Amygdala (tissue), 56 donors: ENCODE measurements at regions not wholly inside any gene's neighbourhood (a gene's known extent, or its start where the extent isn't known, plus 50 kb on each side); places are given as distances from the start of the nearest gene placed in this dataset.
A peak's percentile ranks its signal among the peaks of the same experiment; 100 is the strongest.
"Not testable (repeated sequence)": the region's sequence is repeated elsewhere in the genome, so short reads cannot be mapped to it uniquely, and the experiment has no call there.

Experiments used
- DNase-seq, 56 donors: peaks; one replicate each; lab custom pipeline; 2025; lab: John Stamatoyannopoulos, UW

DNA sequence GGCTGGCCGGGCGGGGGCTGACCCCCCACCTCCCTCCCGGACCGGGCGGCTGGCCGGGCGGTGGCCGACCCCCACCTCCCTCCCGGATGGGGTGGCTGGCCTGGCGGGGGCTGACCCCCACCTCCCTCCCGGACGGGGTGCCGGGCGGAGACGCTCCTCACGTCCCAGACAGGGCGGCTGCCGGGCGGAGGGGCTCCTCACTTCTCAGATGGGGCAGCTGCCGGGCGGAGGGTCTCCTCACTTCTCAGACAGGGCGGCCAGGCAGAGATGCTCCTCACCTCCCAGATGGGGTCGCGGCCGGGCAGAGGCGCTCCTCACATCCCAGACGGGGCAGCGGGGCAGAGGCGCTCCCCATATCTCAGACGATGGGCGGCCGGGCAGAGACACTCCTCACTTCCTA is 965.8 kb upstream of the DEFB115 start:
- DNase-seq = not testable (repeated sequence)

DNA sequence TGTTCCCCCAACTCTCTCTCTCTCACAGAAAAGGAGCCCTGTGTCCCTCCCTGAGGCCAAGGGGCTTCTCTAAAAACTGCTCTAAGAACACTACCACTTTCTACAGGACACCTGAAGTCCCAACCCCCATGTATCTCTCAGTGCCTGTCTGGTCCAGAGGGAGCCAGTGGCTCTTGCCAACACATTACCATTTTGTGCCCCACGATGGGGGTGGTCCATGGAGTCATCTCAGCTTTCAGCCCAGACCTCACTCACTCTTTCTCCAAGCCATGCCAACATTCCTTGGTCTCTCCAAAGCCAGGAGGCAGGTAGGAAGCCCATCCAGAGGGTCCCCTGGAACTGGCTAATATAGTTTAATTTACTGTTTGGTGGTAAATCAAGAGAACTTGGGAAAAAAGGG is 962.1 kb upstream of the DEFB115 start:
- not testable (repeated sequence) for DNase-seq

DNA sequence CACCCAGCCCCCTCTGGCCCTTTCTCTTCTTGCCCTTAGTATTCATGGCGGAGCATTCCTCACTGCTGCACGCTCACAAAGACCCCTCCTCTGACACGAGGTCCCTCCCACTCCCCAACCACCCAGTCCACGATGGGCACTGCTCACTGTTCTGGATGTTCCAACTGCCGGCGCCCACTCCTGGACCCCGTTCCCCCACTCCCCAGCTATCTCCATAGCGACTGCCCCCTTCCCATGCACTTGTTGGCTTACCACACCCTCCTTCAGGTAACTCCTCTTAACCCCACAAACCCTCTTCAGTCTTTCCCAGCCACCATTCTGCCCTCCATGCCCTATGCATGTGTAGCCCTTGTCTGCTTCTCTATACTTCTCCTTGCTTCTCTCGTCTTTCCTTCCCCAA is 961.5 kb upstream of the DEFB115 start:
- not testable (repeated sequence) for DNase-seq

DNA sequence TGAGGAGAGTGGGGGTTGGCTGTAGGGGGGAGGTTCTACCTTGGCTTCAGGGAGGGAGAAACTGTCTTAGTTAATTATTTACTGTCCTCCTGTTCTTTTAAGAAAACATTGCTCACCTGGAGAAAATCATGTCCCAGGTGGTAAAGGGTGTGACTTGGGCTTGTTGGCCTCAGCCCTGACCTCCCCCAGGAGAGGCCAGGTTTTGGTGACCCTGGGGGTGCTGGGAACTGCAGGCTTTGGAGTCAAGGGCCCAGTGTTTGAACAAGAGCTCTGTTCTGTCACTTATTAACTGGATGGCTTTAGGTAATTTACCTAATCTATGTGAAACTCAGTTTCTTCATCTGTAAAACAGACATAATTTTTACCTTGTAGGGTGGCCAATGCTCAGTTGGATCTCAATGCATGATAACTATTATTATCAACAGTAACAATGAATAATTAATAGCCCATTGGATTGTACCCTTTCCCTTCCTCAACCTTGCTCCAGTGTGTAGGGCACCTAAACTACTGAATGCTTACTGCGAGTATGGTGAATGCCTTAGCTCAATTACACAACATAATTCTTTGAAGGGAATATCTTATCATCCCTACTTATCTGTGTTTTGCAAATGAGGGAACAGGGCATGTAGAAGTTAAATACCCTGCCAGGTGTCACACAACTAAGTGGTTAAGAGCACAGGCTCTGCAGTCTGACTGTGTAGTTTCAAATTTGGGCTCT is 959.4 kb upstream of the DEFB115 start:
- DNase-seq = not testable (repeated sequence)

DNA sequence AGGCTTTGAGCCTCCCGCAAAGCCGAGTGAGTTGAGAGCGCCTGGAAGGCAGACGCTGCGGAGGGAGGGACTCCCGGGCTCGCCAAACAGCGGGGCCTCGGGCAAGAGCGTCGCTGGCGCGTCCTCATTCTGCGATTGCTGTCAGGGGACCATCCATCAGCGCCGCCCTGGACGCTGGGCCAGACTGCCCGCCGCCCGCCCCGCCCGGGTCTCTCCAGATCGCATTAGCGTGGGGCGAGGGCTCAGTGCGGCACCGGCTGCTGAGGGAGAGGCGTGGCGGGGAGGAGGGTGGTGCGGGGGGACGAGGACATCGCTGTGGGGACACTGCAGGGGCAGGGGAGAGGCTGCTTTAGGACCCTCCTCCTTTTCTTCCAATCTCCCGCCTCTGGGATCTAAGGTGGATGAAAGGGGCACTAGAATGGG is 957.2 kb upstream of the DEFB115 start:
- not testable (repeated sequence) for DNase-seq

DNA sequence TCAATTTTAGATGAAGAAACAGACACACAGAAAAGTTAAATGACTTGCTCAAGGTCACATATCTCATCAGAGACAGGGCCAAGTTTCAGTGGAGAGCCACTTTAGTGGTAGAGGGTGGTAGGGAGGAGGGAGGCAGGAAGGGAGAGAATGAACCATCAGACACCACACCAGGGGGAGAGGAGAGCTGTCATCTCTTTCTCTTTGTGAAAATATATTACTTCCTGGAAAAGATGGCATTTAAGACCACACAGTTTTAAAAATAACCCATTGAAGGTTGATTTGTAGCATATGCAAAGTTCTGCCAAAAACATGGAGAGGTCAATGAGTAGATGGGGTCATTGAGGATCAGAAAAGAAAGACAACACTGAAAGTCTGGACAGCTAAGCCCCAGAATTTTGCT is 954.7 kb upstream of the DEFB115 start:
- not testable (repeated sequence) for DNase-seq

DNA sequence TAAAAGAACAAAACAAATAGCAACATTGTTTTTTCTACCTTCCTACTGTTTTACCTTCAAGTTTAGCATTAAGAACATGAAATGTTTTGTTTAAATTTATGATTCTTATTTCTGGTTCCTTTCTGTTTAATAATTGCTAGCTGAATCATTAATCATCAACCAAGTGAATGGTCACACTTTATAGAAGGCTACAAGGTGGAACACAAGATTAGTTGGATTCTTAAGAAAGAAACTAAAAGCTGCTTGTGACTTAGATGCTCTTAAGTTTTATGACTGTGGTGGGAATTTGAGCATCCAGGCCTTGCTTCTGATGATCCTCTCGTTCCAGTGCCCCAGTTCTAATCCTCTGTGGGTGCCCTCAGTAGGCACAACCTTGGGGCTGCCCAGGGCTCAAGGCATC is 947.5 kb upstream of the DEFB115 start:
- DNase-seq = not testable (repeated sequence)

DNA sequence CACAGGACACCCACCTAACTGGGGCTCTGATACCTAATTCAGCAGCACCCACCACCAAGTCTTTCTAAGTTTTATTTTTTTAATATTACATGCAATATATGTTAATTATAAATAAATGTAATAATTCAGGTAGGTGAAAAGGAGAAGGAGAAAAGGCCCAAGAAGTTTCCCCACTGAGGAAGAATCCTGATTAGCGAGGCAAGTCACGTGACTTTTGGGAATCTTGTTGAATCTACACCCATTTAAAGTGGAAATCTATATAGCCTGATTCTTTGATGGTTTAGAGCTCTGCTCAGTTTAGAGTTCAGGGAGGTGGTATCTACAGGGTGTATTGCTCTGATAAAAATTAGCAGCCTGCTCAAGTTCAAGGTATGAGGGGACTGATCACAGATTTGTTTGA is 947.1 kb upstream of the DEFB115 start:
- not testable (repeated sequence) for DNase-seq

DNA sequence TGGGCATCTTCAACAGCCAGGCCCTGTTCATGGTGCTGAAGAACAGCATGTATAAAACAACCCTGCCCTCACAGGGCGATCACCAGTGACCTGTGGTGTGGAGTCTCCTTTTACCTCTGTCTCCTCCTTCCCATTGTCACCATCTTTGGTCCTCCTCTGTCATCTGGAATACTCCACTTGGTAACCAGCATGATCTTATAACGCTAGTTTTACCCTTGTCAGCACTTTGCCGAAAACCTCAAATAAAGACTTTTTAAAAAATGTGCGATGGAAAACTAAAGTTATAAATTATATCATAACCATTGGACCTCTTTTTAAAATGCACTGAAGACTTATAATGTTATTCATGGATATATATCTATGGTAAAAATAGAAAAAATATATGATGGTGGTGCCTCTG is 945.2 kb upstream of the DEFB115 start:
- DNase-seq = not testable (repeated sequence)

DNA sequence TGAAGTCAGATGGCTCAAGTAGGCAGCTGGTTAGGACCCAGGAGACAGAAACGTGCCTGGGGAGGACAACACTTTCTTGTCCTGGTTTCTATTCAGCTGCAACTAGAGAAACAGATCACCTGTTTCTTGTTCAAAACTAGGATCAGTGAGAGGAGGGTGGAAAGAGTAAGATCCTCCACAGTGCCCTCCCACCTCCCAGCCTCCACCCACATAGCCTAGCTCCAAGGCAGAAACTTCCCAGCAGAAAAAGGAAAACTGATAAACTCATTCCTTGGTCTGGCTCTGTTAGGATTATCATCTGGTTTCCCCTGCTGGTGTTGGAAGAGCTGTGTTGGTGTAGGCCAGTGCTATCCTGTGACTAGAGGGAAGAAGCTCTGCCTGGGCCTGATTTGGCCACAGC is 943.8 kb upstream of the DEFB115 start:
- not testable (repeated sequence) for DNase-seq

DNA sequence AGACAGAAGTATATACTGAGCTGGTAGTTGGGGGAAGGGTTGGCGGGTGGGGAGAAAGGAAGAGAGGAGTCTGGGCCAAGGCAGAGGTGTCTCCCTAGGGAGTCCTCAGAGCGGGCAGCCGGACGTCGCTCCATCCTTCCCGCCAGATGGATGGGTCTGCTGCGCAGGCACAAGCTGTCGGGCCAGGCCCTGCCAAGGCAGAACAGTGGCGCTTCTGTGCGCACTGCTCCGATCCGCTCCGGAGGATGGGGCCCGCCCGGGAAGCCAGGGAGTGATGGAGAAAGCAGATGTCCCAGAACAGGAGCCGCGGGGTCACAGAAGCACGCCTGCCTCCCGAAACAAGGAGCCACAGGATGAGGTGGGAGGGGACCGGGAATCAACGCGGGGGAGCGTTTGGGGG is 941.4 kb upstream of the DEFB115 start:
- peak in 43 of 56 donors; percentile 1 to 77 (median 26) for DNase-seq

DNA sequence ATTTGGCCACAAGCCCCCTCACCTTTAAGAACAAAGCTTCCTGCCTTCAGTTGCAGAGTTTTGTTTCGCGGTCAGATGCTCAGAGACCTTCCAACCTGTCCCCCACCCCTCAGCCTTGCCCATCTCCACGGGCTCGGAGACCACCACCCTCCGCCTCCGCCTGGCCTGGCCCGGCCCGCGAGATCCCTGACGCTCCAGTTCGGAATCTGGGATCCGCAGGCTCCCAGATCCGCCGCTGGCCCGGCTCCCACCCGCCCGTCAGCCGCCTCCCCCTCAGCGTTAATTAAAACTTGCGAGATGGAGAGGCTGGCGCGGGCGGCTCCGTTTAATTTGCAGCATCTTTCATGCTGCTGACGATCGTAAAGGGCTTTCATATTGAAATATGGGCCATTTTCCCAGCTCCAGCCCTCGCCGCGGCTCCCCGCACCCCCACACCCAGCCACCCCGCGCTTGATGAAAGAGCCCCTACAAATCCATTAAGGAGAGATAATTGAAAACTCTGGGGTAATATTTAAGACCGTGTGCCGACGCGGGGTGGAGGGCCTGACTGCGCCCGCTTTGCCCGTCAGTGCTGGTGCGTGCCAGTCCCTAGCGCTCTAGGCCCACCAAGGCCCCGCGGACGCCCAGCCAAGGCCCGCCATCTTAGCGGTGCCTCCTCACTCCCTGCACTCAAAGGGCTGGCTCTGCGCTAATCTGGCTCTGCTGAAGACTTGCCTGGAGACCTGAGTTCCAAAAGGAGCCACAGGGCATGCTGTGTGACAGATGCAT is 940.7 kb upstream of the DEFB115 start:
- peak in 10 of 56 donors; percentile 0 to 52 (median 16) for DNase-seq

DNA sequence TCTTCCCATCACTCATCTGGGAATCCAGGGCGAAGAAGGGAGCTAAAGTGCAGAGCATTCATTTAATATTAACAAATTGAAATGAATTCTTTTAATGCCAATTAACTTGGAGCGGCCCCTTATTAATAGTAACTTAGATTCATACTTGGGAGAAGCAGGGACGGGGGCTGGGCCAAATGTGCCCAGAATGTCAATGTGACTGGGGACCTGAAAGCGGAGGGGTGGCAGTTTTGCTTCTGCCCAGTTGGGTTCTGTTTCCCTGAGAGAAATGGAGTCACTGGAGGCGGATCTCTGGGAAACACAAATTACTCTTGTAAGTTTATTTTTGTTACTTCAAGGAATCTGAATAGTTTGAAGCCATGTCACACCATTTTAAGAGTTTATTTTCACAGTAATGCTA is 923.7 kb upstream of the DEFB115 start:
- DNase-seq = not testable (repeated sequence)

DNA sequence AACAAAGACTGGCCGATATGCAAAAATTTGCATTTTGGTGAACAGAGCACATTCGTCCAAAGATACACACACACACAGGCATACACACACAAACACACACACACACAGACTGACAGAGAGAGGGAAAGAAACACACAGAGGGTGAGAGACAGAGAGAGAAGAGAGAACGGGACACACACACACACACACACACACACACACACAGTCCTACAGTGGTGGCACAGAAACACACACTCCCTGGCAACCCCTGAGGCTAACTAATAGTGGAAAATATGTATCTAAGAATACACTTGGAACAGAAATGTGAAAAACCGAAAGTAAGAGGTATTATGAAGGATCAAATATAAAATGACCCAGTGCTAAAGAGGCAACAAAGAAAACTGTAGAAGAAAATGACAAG is 919.9 kb upstream of the DEFB115 start:
- not testable (repeated sequence) for DNase-seq

DNA sequence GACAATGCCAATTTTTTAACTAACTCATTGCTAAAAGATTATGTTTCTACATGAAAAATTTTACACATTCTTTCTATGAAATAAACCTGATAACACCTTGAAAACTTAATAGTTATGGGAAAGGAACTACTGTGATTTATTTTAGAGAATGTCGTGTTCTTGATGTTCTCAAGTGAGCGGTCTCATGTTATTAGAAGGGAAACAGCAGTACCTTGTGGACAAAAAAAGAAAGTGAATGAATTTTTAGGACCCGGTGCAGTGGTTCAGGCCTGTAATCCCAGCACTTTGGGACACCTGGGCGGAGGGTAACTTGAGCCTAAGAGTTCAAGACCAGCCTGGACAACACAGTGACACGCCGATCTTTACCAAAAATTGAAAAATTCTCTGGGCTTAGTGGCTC is 908.5 kb upstream of the DEFB115 start:
- not testable (repeated sequence) for DNase-seq

DNA sequence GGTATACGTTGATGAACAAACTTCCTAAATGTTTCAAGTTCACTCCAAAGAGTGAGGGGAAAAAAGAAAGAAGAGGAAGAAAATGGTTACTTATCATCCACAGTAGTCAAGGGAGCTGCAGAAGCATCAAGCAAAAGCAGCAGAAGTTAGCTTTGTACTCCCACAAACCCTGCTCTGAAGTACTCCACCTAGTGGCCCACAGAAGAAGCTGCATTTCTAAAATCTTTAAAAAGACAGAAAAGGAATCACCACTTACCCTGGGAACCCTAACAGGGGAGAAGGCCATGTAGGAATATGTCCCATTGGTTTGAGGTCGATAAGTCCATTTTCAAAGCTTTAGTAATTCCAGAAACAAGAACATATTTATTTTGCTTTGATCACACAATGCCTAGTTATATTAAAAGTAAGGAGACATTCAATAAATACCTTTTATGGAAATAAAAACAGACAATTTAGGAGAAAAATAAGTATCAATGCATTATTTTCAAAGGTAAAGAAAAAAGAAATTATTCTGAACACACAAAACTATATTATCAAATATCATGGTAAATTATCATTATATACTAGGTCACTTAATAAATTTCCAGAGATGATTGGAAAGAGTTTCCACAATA is 900.5 kb upstream of the DEFB115 start:
- not testable (repeated sequence) for DNase-seq

DNA sequence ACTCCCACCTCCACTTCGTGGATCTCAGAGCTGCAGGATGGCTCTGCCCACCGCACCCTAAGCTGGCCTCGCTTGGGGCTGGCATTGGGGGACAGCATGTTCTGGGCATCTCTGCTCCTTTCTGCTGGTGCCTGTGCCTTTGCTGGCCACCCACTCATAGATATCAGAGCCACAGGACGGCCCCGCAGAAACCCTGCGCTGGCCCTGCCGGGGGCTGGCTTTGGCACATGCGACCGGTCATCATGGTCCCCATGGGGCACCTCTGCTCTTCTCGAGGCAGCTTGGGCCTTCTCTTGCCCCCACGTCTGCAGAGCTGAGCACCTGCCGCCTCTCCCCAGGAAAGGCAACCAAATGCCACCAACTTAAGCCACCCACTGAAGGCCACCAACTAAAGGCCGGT is 895.7 kb upstream of the DEFB115 start:
- not testable (repeated sequence) for DNase-seq

DNA sequence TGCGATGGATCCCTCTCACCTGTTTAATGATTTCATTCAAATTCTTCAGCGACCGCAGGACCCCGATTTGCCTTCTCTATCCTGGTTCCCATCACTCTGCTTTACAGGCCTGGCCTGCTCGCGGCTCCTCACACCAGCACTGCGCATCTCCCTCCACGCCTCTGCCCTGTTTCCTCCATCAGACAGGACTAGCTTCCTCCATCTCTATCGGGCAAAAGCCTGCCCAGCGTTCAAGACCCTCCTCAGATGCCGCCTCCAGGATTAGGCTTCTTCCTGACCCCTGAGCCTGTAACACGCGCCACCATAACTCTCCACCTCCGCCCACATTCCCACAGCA is 881.1 kb upstream of the DEFB115 start:
- peak in 2 of 56 donors; percentile 6 to 19 for DNase-seq

DNA sequence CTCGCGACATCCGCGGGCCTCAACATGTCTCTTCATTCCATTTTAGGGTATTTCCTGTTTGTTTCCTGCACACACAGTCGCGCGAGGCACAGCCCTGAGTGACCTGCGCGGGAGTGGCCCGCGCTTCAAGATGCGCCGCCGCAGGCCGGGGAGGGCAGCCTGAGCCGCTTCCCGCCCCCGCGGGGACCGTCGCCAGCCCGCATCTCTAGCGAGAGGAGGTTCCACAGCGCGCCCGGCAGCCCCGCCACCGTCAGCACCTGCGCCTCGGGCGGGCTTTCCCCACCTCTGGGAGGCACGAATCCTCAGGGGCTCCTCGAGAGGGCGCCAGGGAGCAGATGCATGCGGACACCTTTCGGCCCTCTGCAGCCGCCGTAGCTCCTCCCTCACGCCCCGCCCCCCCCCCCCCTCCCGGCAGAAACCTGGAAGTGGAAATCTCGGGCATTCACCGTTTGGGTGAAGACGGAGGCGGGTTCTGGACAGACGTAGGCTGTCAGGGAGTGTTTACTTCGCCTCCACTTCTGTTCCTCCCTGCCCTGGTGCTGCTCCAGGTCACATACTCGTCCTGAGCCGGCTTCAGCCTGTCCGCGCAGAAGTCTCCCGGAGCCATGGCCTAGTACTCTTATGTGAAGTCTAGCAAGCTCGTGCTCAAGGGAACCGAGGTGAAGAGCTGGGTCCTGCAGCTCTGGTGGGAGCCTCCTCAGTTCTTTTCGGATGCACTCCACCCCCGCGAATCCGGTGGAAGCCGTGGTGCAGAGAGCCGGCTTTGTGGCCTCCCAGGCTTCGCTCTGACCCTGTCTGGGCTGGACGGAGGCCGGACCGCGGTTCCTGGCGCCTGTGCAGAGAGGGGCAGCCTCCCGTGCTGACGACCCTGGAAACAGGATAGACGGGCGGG is 880.5 kb upstream of the DEFB115 start:
- peak in 55 of 56 donors; percentile 12 to 87 (median 62) for DNase-seq

DNA sequence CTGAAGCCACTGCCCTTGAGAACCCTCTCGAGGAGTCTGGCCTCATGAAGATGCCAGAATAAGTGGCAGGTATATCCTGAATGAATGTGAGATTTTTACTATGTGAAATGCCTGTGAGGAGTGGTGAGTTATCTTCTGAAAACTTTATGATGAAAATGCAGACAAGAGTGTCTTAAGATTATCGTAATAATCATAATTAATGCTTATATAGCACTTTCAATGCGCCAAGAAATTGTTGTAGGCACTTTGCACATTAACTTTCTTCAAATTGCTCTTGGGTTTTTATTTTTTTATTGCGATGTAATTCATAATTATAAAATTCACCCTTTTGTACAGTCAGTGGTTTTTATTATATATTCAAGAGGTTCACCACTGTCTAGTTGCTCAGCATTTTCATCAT is 879.1 kb upstream of the DEFB115 start:
- DNase-seq = not testable (repeated sequence)
